NCI-H2029 treated with DMSO at 0.1 percent for 48 hours (cell line): ENCODE measurements at regions not wholly inside any gene's neighbourhood (a gene's known extent, or its start where the extent isn't known, plus 50 kb on each side); places are given as distances from the start of the nearest gene placed in this dataset.
"Not testable (repeated sequence)": the region's sequence is repeated elsewhere in the genome, so short reads cannot be mapped to it uniquely, and the experiment has no call there.

Experiments used
- DNase-seq: peaks from one replicate; lab custom pipeline; 2025; lab: John Stamatoyannopoulos, UW

GRCh38 chr2:125224188-125224587 is 1199.1 kb downstream of the CNTNAP5 start:
- DNase-seq, result no peak

GRCh38 chr2:125224830-125225229 is 1199.7 kb downstream of the CNTNAP5 start:
- no peak for DNase-seq

- DNase-seq, result no peak
Measured at GRCh38 chr2:125227843-125228392, 1202.8 kb downstream of the CNTNAP5 start.

- no peak for DNase-seq
Measured at GRCh38 chr2:125240870-125241269, 1215.8 kb downstream of the CNTNAP5 start.

- no peak for DNase-seq
Measured at GRCh38 chr2:125243074-125243473, 1218.0 kb downstream of the CNTNAP5 start.

GRCh38 chr2:125254010-125254409 is 1228.9 kb downstream of the CNTNAP5 start:
- DNase-seq, result no peak

GRCh38 chr2:125259451-125259850 is 1234.4 kb downstream of the CNTNAP5 start:
- no peak for DNase-seq

GRCh38 chr2:125260366-125260930 is 1235.4 kb downstream of the CNTNAP5 start:
- not testable (repeated sequence) for DNase-seq

- no peak for DNase-seq
Measured at GRCh38 chr2:125264453-125264852, 1239.4 kb downstream of the CNTNAP5 start.

GRCh38 chr2:125267683-125268082 is 1242.6 kb downstream of the CNTNAP5 start:
- no peak for DNase-seq

GRCh38 chr2:125272651-125273050 is 1247.6 kb downstream of the CNTNAP5 start:
- DNase-seq, result no peak

GRCh38 chr2:125274718-125275117 is 1249.6 kb downstream of the CNTNAP5 start:
- DNase-seq, result no peak

- no peak for DNase-seq
Measured at GRCh38 chr2:125280265-125280664, 1255.2 kb downstream of the CNTNAP5 start.

- DNase-seq, result no peak
Measured at GRCh38 chr2:125281242-125281641, 1256.2 kb downstream of the CNTNAP5 start.

- DNase-seq, result no peak
Measured at GRCh38 chr2:125296742-125297141, 1271.7 kb downstream of the CNTNAP5 start.

- no peak for DNase-seq
Measured at GRCh38 chr2:125310657-125311364, 1285.7 kb downstream of the CNTNAP5 start.

- no peak for DNase-seq
Measured at GRCh38 chr2:125312342-125312741, 1287.3 kb downstream of the CNTNAP5 start.

- DNase-seq, result no peak
Measured at GRCh38 chr2:125313806-125314205, 1288.7 kb downstream of the CNTNAP5 start.

- DNase-seq, result no peak
Measured at GRCh38 chr2:125318740-125319139, 1293.7 kb downstream of the CNTNAP5 start.

GRCh38 chr2:125324273-125324672 is 1299.2 kb downstream of the CNTNAP5 start:
- no peak for DNase-seq

- DNase-seq, result no peak
Measured at GRCh38 chr2:125330133-125330532, 1305.0 kb downstream of the CNTNAP5 start.

GRCh38 chr2:125341353-125341752 is 1314.6 kb upstream of the GYPC start:
- DNase-seq, result no peak

- not testable (repeated sequence) for DNase-seq
Measured at GRCh38 chr2:125353542-125353941, 1302.4 kb upstream of the GYPC start.
